ENCODE measurements at regions not wholly inside any gene's neighbourhood (a gene's known extent, or its start where the extent isn't known, plus 50 kb on each side); places are given as distances from the start of the nearest gene placed in this dataset.

- TF ChIP-seq POLR2AphosphoS5 (IDR thresholded peaks at IDR 0.05; ENCODE audit: low read depth, low read length) (no peak), POU2F2 (IDR thresholded peaks at IDR 0.05; ENCODE audit: low read depth, low read length) (no peak), POLR2A (IDR thresholded peaks at IDR 0.05; ENCODE audit: low read depth, low read length) (no peak)
- FAIRE-seq (no peak), DNase-seq (ENCODE audit: insufficient read length, low spot score) (no peak)
Observed at GRCh38 chr15:38614621-38615020, 50.0 kb upstream of the RASGRP1 start.

DNA sequence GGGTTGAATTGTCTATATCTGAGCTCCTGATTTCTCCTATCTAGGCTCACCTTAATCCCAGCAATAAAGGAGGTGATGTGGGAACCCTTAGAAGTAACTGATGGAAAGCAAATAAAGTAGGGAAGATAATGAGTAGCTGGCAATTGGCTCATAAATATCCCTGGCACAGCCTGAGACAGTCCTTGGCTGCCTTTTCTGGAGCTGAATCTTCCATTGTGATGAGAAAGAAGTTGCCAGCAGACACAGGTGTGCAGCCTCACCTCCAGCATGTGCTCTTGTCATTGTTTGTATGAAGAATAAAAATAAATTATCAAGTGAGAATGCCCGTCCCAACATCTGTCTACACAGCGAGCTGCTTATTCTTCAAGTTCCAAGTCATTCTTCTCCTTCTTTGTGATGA lies 53.2 kb upstream of the RASGRP1 start:
- FAIRE-seq (no peak), DNase-seq (ENCODE audit: insufficient read length, low spot score) (no peak)
- TF ChIP-seq SPI1 (IDR thresholded peaks at IDR 0.05; ENCODE audit: low read depth, low read length) (no peak), PAX5 (IDR thresholded peaks at IDR 0.05; ENCODE audit: insufficient read depth, low read length, severe bottlenecking) (no peak), POLR2AphosphoS5 (IDR thresholded peaks at IDR 0.05; ENCODE audit: low read depth, low read length) (no peak)

DNA sequence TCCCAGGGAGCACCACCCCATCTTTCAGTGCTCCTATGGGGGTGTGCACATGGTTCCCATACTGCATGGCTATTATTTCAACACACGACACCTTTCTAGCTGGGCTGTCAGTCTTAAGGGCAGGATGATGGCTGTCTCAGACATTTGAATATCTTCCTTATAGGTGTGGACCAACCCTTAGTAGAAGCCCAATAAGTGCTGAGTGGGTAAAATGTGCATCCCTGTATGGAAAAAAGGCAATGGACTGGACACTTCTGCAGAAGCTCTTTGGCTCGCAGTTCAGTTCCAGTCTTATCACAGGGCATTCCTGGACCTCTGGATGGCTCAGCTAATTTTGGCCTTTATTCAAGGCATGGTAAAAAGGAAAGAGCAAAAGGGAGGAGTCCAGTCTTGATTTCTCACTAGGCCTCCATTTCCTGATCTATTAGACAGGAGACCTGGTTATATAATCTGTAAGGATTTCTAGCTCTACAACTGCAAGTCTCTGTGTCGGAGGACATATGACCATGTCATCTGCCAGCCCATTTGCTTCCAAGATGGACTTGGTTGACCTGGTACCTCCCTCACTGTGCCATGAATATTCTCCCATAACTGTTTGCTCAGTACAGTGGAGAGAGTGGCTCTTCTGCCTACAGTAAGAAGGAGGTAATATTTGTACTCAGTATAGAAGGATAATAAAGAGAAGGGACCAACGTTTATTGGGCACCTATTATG lies 53.8 kb upstream of the RASGRP1 start:
- no peak for FAIRE-seq
- DNase-seq (ENCODE audit: insufficient read length, low spot score), result no peak
- TF ChIP-seq POU2F2 (IDR thresholded peaks at IDR 0.05; ENCODE audit: low read depth, low read length) (no peak), TAF1 (IDR thresholded peaks at IDR 0.05; ENCODE audit: low read depth, low read length) (no peak), PAX5 (IDR thresholded peaks at IDR 0.05; ENCODE audit: insufficient read depth, low read length, severe bottlenecking) (no peak), POLR2AphosphoS5 (IDR thresholded peaks at IDR 0.05; ENCODE audit: low read depth, low read length) (no peak), POLR2A (IDR thresholded peaks at IDR 0.05; ENCODE audit: low read depth, low read length) (no peak), SPI1 (IDR thresholded peaks at IDR 0.05; ENCODE audit: low read depth, low read length) (no peak)

GRCh38 chr15:38620098-38620497 lies 55.5 kb upstream of the RASGRP1 start:
- TF ChIP-seq TAF1 (IDR thresholded peaks at IDR 0.05; ENCODE audit: low read depth, low read length), result no peak
- TF ChIP-seq SPI1 (IDR thresholded peaks at IDR 0.05; ENCODE audit: low read depth, low read length), result no peak
- no peak for TF ChIP-seq POLR2AphosphoS5 (IDR thresholded peaks at IDR 0.05; ENCODE audit: low read depth, low read length)
- TF ChIP-seq POLR2A (IDR thresholded peaks at IDR 0.05; ENCODE audit: low read depth, low read length), result no peak
- no peak for TF ChIP-seq PAX5 (IDR thresholded peaks at IDR 0.05; ENCODE audit: insufficient read depth, low read length, severe bottlenecking)
- no peak for TF ChIP-seq POU2F2 (IDR thresholded peaks at IDR 0.05; ENCODE audit: low read depth, low read length)
- FAIRE-seq (no peak), DNase-seq (ENCODE audit: insufficient read length, low spot score) (no peak)

DNA sequence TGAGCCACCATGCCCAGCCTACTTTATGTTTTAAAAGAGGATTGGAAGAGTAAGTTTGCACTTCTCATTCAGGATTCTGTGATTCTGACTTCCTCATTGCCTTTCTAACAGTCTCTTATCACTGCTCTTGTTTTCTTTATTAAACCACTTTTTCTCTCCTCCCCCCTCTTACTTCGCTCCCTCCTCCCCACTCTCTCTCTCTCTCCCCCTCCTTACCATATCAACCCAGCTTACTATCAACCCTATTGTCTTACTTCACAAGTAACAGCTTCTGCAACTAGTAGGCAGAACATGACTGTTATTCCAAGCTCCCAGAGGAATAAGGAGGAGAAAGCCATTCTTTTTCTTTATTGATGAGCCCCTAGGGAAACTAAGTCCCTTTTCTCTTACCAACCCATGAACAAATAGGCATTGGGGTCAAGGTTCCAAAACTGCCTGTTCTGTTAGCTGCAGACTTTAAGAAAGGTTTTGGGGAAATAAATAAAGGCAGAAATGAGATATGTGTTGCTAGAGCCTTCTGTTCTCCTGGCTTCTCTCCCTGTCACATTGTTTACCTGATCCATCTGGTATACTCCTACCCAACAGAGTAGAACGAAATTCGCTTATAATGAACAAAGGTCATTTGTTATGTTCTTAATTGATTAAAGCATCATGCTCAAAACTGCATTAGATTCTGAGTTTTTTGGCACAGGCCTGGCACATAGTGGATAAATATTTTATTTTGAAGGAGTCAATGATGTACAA lies 56.4 kb upstream of the RASGRP1 start:
- TF ChIP-seq POU2F2 (IDR thresholded peaks at IDR 0.05; ENCODE audit: low read depth, low read length), result no peak
- no peak for TF ChIP-seq SPI1 (IDR thresholded peaks at IDR 0.05; ENCODE audit: low read depth, low read length)
- TF ChIP-seq TAF1 (IDR thresholded peaks at IDR 0.05; ENCODE audit: low read depth, low read length), result no peak
- no peak for TF ChIP-seq PAX5 (IDR thresholded peaks at IDR 0.05; ENCODE audit: insufficient read depth, low read length, severe bottlenecking)
- TF ChIP-seq POLR2A (IDR thresholded peaks at IDR 0.05; ENCODE audit: low read depth, low read length), result no peak
- TF ChIP-seq POLR2AphosphoS5 (IDR thresholded peaks at IDR 0.05; ENCODE audit: low read depth, low read length), result no peak
- DNase-seq (ENCODE audit: insufficient read length, low spot score) (no peak), FAIRE-seq (no peak)

DNA sequence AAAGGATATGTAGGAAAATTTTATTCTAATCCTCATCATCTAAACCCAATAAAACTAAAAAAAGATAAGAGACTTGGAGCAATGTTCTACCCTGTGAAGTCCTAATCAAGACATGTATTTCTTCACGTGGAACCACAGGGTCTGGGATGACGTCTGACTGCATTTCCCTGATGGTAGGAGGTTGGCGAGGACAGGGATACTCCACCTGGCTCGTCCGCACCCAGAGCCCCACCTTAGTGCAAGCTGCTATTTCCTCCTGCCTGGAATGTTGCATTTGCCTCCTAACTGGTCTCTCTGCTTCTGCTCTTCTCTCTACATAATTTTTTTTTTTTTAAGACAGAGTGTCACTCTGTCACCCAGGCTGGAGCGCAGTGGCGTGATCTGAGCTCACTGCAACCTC lies 57.7 kb upstream of the RASGRP1 start:
- TF ChIP-seq POU2F2 (IDR thresholded peaks at IDR 0.05; ENCODE audit: low read depth, low read length) (no peak), POLR2A (IDR thresholded peaks at IDR 0.05; ENCODE audit: low read depth, low read length) (no peak)
- no peak for DNase-seq (ENCODE audit: insufficient read length, low spot score)
- no peak for FAIRE-seq

- DNase-seq (ENCODE audit: insufficient read length, low spot score) (no peak), FAIRE-seq (no peak)
- no peak for TF ChIP-seq POLR2A (IDR thresholded peaks at IDR 0.05; ENCODE audit: low read depth, low read length)
- no peak for TF ChIP-seq TAF1 (IDR thresholded peaks at IDR 0.05; ENCODE audit: low read depth, low read length)
- no peak for TF ChIP-seq SPI1 (IDR thresholded peaks at IDR 0.05; ENCODE audit: low read depth, low read length)
- no peak for TF ChIP-seq POLR2AphosphoS5 (IDR thresholded peaks at IDR 0.05; ENCODE audit: low read depth, low read length)
- TF ChIP-seq POU2F2 (IDR thresholded peaks at IDR 0.05; ENCODE audit: low read depth, low read length), result no peak
- TF ChIP-seq PAX5 (IDR thresholded peaks at IDR 0.05; ENCODE audit: insufficient read depth, low read length, severe bottlenecking), result no peak
Observed at GRCh38 chr15:38622908-38623307, 58.3 kb upstream of the RASGRP1 start.

- FAIRE-seq (no peak), DNase-seq (ENCODE audit: insufficient read length, low spot score) (no peak)
- TF ChIP-seq POU2F2 (IDR thresholded peaks at IDR 0.05; ENCODE audit: low read depth, low read length) (no peak), SPI1 (IDR thresholded peaks at IDR 0.05; ENCODE audit: low read depth, low read length) (0 out of 2 replicates have a peak, but pooled peaks have one; percentile 8)
Observed at GRCh38 chr15:38623744-38624143, 59.1 kb upstream of the RASGRP1 start.

DNA sequence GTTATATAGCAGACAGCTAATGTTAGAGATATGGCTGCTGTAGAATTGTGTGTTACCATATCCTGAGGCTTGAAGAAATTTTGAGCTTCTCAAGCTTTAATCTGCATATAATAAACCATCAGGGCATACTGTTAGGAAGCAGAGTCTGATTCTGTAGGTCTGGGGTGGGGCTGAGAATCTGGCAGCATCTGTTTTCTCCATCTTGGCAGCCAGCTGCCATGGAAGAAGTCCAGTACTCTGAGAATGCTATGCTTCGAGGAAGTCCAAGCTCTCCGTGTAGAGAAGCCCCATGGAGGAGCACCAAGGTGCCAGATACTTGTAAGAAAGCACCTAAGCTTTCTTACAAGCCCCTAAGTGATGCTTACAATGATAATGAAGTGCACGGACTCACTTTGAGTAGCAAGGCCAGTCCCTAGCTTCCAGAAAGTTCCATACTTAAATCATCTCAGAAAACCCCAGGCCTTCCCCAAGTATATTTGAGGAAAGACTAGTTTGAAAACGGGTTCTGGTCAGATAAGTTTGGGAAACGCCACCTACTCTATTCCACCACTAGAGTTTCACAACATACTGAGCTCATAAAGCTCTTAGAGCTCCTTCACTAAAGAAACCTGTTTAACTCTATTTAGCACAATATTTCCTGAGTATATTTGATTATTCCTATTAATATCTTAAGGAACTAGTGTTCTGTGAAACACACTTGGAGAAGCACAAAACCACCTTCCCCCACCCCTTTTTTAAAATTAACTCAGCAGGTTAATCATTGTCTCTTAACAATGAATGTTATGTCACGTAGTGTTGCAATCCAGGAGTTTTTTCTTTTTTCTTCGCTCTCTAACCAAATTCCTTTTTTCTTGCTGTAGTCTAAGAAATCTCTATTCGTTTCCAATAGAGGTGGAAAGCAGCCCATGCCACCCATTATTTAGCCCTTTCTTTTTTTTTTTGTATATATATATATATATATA lies 59.9 kb upstream of the RASGRP1 start:
- TF ChIP-seq PAX5 (IDR thresholded peaks at IDR 0.05; ENCODE audit: insufficient read depth, low read length, severe bottlenecking) (no peak), SPI1 (IDR thresholded peaks at IDR 0.05; ENCODE audit: low read depth, low read length) (no peak), TAF1 (IDR thresholded peaks at IDR 0.05; ENCODE audit: low read depth, low read length) (no peak), POU2F2 (IDR thresholded peaks at IDR 0.05; ENCODE audit: low read depth, low read length) (no peak), POLR2A (IDR thresholded peaks at IDR 0.05; ENCODE audit: low read depth, low read length) (no peak), POLR2AphosphoS5 (IDR thresholded peaks at IDR 0.05; ENCODE audit: low read depth, low read length) (no peak)
- FAIRE-seq, result no peak
- no peak for DNase-seq (ENCODE audit: insufficient read length, low spot score)
